GM19455 (cell line): ENCODE measurements at regions not wholly inside any gene's neighbourhood (a gene's known extent, or its start where the extent isn't known, plus 50 kb on each side); places are given as distances from the start of the nearest gene placed in this dataset.
"Not testable (repeated sequence)": the region's sequence is repeated elsewhere in the genome, so short reads cannot be mapped to it uniquely, and the experiment has no call there.

Source experiments
- ATAC-seq: cut with Tn5 transposase; IDR thresholded peaks from one replicate; pipeline ENCODE4 v1.9.1; 2021; ENCODE audit not compliant: unreplicated experiment

DNA sequence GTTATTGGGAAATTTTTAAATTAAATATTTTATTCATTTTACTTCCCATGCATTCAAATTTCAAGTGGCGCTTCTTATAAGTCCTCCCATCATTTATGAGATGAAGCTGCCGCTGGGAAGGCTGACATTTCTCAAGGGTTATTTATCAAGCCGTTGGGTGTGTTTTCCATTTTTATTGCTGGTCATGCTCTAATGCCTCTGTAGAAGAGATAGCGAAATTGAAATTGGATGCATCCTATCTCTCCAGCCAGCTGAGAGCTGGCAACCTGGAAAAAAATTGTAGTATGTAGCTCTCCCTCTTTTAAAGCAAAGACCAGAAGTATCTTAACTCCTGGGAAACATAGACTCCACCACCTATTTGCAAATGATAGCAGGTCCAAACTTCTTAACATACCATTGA is 135.9 kb downstream of the C6orf118 start:
- ATAC-seq: no peak

DNA sequence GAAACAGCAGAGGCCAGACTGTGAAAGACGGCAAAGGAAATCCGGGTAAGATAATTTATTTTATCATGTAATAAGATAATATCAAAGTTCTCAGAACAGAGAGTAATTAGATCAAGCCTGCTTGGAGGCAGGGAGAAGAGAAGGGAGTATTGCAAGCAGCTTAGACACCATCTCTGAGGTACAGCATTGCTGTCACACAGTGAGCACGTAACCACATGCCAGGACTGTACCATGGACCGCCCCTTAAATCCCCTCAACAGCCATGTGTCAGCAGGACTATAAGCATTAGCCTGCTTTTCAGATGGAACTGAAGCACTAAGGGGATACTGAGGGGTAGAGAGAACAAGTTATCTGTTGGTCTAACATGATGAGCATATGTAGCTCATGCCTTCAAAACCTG is 141.5 kb downstream of the C6orf118 start:
- ATAC-seq: no peak

DNA sequence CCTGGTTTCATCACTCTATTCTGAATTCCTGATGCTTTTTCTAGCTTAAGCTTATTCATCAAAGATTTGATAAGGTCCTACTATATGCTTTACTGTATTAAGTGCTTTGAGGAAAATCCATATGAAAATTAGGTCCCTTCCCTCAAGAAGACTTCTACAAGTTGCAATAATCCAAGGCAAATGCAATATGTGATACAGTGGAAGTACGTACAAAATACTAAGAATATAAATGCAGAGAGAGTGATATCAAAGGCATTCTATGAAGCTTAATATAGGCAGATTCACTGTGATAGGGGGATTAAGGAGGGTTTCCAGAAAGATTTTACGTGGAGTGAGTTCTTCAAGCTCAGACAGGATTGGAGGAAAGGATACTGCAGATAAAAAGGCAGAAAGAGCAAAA is 142.1 kb downstream of the C6orf118 start:
- ATAC-seq: no peak

GRCh38 chr6:165163519-165163918 is 145.9 kb downstream of the C6orf118 start:
- ATAC-seq: no peak

DNA sequence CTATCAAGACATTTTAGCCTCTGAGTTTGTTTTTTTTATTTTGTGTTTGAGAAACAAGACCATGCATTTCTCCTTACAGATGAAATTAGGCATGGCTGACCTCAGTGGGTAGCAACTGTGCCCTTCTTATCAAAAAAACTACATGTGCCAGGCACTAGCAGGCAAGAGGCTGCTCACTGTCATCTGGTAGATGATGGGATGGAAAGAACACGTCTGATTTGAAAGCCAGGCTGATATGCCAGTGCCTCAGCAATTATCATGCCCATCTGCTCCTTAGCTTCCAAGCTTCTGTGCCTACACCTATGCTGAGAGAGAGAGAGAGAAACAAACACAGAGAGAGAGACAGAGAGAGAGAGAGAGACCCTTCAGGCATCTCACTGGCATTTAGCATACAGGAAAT is 149.9 kb downstream of the C6orf118 start:
- ATAC-seq: no peak

GRCh38 chr6:165146456-165146855 is 162.9 kb downstream of the C6orf118 start:
- no peak for ATAC-seq

- ATAC-seq: no peak
Measured at GRCh38 chr6:165135889-165136288, 173.5 kb downstream of the C6orf118 start.

- no peak for ATAC-seq
Measured at GRCh38 chr6:165129086-165129485, 180.3 kb downstream of the C6orf118 start.

- not testable (repeated sequence) for ATAC-seq
Measured at GRCh38 chr6:165127743-165128142, 181.7 kb downstream of the C6orf118 start.

- ATAC-seq: not testable (repeated sequence)
Measured at GRCh38 chr6:165124681-165125080, 184.7 kb downstream of the C6orf118 start.

- no peak for ATAC-seq
Measured at GRCh38 chr6:165119231-165120020, 190.0 kb downstream of the C6orf118 start.

- ATAC-seq: no peak
Measured at GRCh38 chr6:165118736-165119135, 190.7 kb downstream of the C6orf118 start.

DNA sequence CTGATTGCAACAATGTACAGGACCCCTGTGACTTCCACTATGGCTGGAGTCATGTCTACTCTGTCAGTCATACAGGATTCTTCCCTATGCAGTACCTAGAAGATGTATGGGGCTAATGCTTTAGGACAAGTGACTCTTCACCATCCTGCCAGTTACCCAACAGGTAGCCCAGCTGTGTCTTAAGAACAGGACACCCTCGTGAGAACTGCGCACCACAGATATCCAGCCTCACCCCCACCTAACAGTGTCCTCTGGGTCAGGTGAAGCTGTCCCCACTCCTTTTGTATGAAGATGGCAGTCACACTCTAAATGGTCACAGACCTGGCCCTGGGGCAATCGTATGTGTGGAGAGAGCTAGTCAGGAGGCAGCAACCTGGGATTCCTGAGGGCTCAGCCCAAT is 191.6 kb downstream of the C6orf118 start:
- ATAC-seq: no peak

- no peak for ATAC-seq
Measured at GRCh38 chr6:165117121-165117520, 192.3 kb downstream of the C6orf118 start.

DNA sequence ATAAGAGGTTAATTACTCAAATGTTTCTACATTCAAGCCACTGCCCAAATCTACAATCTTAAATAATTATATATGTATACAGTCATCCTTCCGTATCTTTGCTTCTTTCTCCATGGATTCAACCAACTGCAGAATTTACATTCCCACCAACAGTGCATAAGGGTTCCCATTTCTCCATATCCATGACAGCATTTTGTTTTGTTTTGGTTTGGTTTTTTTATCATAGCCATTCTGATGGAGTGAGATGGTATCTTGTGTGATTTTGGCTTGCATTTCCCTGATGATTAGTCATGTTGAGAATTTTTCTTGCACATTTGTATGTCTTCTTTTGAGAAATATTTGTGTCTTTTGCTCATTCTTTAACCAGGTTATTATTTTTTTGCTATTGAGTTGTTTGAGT is 198.5 kb downstream of the C6orf118 start:
- no peak for ATAC-seq

GRCh38 chr6:165109011-165109410 is 200.4 kb downstream of the C6orf118 start:
- no peak for ATAC-seq

- ATAC-seq: no peak
Measured at GRCh38 chr6:165106261-165106660, 203.1 kb downstream of the C6orf118 start.

- ATAC-seq: no peak
Measured at GRCh38 chr6:165098165-165098564, 211.2 kb downstream of the C6orf118 start.

GRCh38 chr6:165096868-165097267 is 212.5 kb downstream of the C6orf118 start:
- ATAC-seq: no peak

DNA sequence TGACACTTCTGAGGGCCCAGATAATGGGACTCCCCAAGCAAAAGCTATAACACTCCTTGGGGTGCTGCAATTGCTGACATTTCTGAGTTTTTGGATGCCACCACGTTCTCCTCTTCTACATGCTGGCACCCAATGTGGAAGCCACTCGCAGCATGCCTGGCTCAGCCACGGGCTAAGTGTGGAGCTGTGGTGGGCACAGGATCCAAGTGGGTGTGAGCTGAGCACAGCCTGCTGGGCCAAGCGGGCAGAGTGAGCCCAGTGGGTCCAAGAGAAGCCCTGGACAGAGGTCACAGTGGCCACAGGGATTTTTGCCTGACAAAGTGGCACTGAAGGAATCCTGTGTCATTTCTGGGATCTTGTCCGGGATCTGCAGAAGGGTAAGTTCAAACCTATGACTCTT is 213.2 kb downstream of the C6orf118 start:
- no peak for ATAC-seq

DNA sequence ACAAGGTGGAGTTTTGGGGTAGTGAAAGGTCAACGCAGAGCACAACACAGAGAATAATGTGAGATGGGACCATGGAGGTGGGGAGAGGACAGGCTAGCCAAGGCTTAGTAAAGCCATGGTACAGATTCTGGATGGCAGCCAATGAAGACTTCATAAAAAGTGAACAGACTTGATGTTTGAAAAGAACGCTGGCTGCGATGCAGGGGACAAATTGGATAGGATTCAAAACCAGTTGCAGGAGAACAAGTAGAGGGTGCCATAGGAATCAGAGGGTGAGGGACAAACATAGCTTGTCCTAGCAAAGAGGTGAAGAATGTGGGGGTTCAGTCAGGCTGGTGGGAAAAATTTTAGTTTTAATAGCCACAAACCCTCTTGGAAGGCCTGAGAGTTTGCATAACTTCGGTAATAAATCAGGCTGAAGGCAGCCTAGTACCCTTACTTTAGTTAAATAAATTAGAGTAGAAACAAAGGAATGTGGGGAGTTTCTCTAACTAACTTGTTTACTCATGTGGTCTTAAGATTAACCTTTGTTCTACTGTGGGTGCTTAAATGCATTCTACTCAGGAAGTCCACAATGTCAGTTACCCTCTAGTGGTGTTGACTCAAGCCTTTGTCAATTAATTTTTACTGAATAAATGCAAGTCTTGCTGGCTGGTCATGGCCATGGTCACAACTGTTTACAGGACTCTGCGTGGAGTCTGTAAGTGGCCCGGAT is 216.4 kb downstream of the C6orf118 start:
- no peak for ATAC-seq

- ATAC-seq: no peak
Measured at GRCh38 chr6:165091121-165091785, 218.2 kb downstream of the C6orf118 start.
